SK-N-SH (cell line): ENCODE measurements at regions not wholly inside any gene's neighbourhood (a gene's known extent, or its start where the extent isn't known, plus 50 kb on each side); places are given as distances from the start of the nearest gene placed in this dataset.

Source experiments
- CTCF ChIA-PET: fragments of 300-600, 350-600 bp; formaldehyde crosslinking; extraction: SDS; loops from one replicate; lab custom pipeline; 2021; lab: Yijun Ruan, JAX
- POLR2A ChIA-PET: fragments of 350-600 bp; sonication (Branson Sonifier 250); formaldehyde crosslinking; extraction: SDS; loops from one replicate; lab custom pipeline; 2020; ENCODE audit warnings: antibody characterized with exemption, inconsistent platforms; lab: Yijun Ruan, JAX
- DNase-seq: peaks from one replicate; pipeline ENCODE4 v3.0.0; 2012
- H2AFZ ChIP-seq: fragments of 200-600 bp; sonication (generic); 2 replicates; pipeline ENCODE4 v1.8.1; 2016; ENCODE audit warnings: antibody characterized with exemption, mild to moderate bottlenecking, low read depth
- H3F3A ChIP-seq: fragments of 200-600 bp; sonication (generic); replicated peaks from 2 replicates; pipeline ENCODE3; 2016; ENCODE audit warnings: antibody characterized with exemption, mild to moderate bottlenecking; ENCODE audit not compliant: insufficient read depth
- H3K27ac ChIP-seq, 2 experiments: fragments of 200-500 bp in 1 of 2; fragments of 200-600 bp in 1 of 2; sonication (Bioruptor generic) in 1 of 2; sonication (generic), shearing (Covaris generic) in 1 of 2; 2 replicates each; pipeline versions ENCODE4 v1.5.1 to v1.6.1; 2014 to 2016; ENCODE audit warnings: low read depth in 2 of 2, inconsistent platforms in 1 of 2, low read length in 1 of 2, mild to moderate bottlenecking in 1 of 2, mixed read lengths in 1 of 2
- H3K27me3 ChIP-seq: fragments of 200-600 bp; sonication (generic), shearing (Covaris generic); 2 replicates; pipeline ENCODE4 v1.6.1; 2016; ENCODE audit warnings: mixed run types; ENCODE audit not compliant: insufficient read depth
- H3K36me3 ChIP-seq, 2 experiments: fragments of 200-500 bp in 1 of 2; fragments of 200-600 bp in 1 of 2; sonication (Bioruptor generic) in 1 of 2; sonication (generic) in 1 of 2; replicated peaks in 1 of 2; 2 replicates each; pipeline versions ENCODE3 to v1.5.1; 2014 to 2016; ENCODE audit warnings: low read length in 1 of 2, mild to moderate bottlenecking in 1 of 2; ENCODE audit not compliant: insufficient read depth in 2 of 2, control insufficient read depth in 1 of 2
- H3K4me1 ChIP-seq, 2 experiments: fragments of 200-500 bp in 1 of 2; fragments of 200-600 bp in 1 of 2; sonication (Bioruptor generic) in 1 of 2; sonication (generic), shearing (Covaris generic) in 1 of 2; 2 replicates each; pipeline versions ENCODE4 v1.5.1 to v1.6.1; 2014 to 2016; ENCODE audit warnings: low read depth in 1 of 2, low read length in 1 of 2, mixed run types in 1 of 2; ENCODE audit not compliant: insufficient read depth in 2 of 2, control insufficient read depth in 1 of 2
- H3K4me2 ChIP-seq: fragments of 200-600 bp; sonication (generic), shearing (Covaris generic); 2 replicates; pipeline ENCODE4 v1.6.1; 2017; ENCODE audit warnings: mixed run types
- H3K4me3 ChIP-seq, 2 experiments: fragments of 200-500 bp in 1 of 2; fragments of 200-600 bp in 1 of 2; sonication (Bioruptor generic) in 1 of 2; sonication (generic), shearing (Covaris generic) in 1 of 2; 2 replicates each; pipeline versions ENCODE4 v1.5.1 to v1.8.1; 2014 to 2016; ENCODE audit warnings: low read depth in 2 of 2, inconsistent platforms in 1 of 2, low read length in 1 of 2, mild to moderate bottlenecking in 1 of 2, mixed read lengths in 1 of 2, moderate library complexity in 1 of 2
- H3K79me2 ChIP-seq: fragments of 200-600 bp; sonication (generic); 2 replicates; pipeline ENCODE4 v1.8.1; 2017; ENCODE audit warnings: mild to moderate bottlenecking; ENCODE audit not compliant: insufficient read depth
- H3K9ac ChIP-seq: fragments of 200-600 bp; sonication (generic); 2 replicates; pipeline ENCODE4 v1.6.1; 2017; ENCODE audit warnings: mixed run types
- H3K9me2 ChIP-seq: fragments of 200-600 bp; sonication (generic); 2 replicates; pipeline ENCODE4 v1.6.1; 2017; ENCODE audit warnings: mixed run types
- H3K9me3 ChIP-seq: fragments of 200-600 bp; sonication (generic); 2 replicates; pipeline ENCODE4 v1.6.1; 2017; ENCODE audit warnings: mixed run types, mild to moderate bottlenecking, moderate library complexity
- H4K20me1 ChIP-seq: fragments of 200-600 bp; sonication (generic); 2 replicates; pipeline ENCODE4 v1.6.1; 2017; ENCODE audit warnings: mild to moderate bottlenecking, mixed run types; ENCODE audit not compliant: insufficient read depth
- CHD2 ChIP-seq: fragments of 150-350 bp; IDR thresholded peaks from 2 replicates; pipeline ENCODE4 v1.6.1; 2018; ENCODE audit warnings: low read length; ENCODE audit not compliant: partially characterized antibody
- EP300 ChIP-seq, 2 experiments: IDR thresholded peaks; 2 replicates each; pipeline versions ENCODE4 v1.4.0 to v1.6.1; 2012; ENCODE audit warnings: borderline replicate concordance in 1 of 2, low read depth in 1 of 2, low read length in 1 of 2
- EZH2phosphoT487 ChIP-seq: fragments of 200-600 bp; sonication (generic); IDR thresholded peaks from 2 replicates; pipeline ENCODE4 v1.6.1; 2017; ENCODE audit warnings: low read depth, mixed run types, mild to moderate bottlenecking, antibody characterized with exemption, moderate library complexity, borderline replicate concordance
- FOSL2 ChIP-seq: IDR thresholded peaks from 2 replicates; pipeline ENCODE4 v1.4.0; 2012; ENCODE audit warnings: low read depth, mild to moderate bottlenecking, moderate library complexity, borderline replicate concordance
- FOXJ3 ChIP-seq: sonication (generic); formaldehyde crosslinking; IDR thresholded peaks from 2 replicates; pipeline ENCODE4 v1.5.1; 2020; ENCODE audit warnings: mild to moderate bottlenecking, missing genetic modification reagents
- GABPA ChIP-seq: IDR thresholded peaks from 2 replicates; pipeline ENCODE4 v1.4.0; 2012; ENCODE audit warnings: low read depth, mild to moderate bottlenecking
- JUND ChIP-seq: IDR thresholded peaks from 2 replicates; pipeline ENCODE4 v1.4.0; 2012
- POLR2AphosphoS5 ChIP-seq: IDR thresholded peaks from 2 replicates; pipeline ENCODE4 v1.6.1; 2012; ENCODE audit warnings: low read depth, low read length
- RAD21 ChIP-seq: IDR thresholded peaks from 2 replicates; pipeline ENCODE4 v1.6.1; 2012; ENCODE audit warnings: mild to moderate bottlenecking, low read length
- SMC3 ChIP-seq: IDR thresholded peaks from 2 replicates; pipeline ENCODE4 v1.6.1; 2012; ENCODE audit warnings: low read depth, low read length, improper control_type of control experiment
- TEAD4 ChIP-seq: IDR thresholded peaks from 2 replicates; pipeline ENCODE4 v1.4.0; 2012; ENCODE audit warnings: mild to moderate bottlenecking, borderline replicate concordance; ENCODE audit not compliant: insufficient read depth
- YY1 ChIP-seq: IDR thresholded peaks from 2 replicates; pipeline ENCODE4 v1.4.0; 2012; ENCODE audit warnings: low read depth, mild to moderate bottlenecking
- WGBS: methylation state at CpG from one replicate; pipeline ENCODE4 v1.1.6; 2017; ENCODE audit warnings: low lambda C conversion rate; 5-methylcytosine and 5-hydroxymethylcytosine counted together
- TF ChIP-seq, protein P1 (sequence below): fragments of 150-350 bp; IDR thresholded peaks from 2 replicates; pipeline ENCODE4 v1.6.1; 2016; ENCODE audit warnings: mild to moderate bottlenecking, low read depth, low read length
- TF ChIP-seq, protein P2 (sequence below): fragments of 150-350 bp; IDR thresholded peaks from 2 replicates; pipeline ENCODE4 v1.6.1; 2017; ENCODE audit warnings: antibody characterized with exemption, low read length, low read depth, borderline replicate concordance
- TF ChIP-seq, protein P3 (sequence below): IDR thresholded peaks from 2 replicates; pipeline ENCODE4 v1.6.1; 2012; ENCODE audit warnings: mild to moderate bottlenecking, low read depth, low read length, moderate library complexity
- TF ChIP-seq, protein P4 (sequence below): IDR thresholded peaks from 2 replicates; pipeline ENCODE4 v1.4.0; 2012; ENCODE audit warnings: low read depth, borderline replicate concordance

DNA sequence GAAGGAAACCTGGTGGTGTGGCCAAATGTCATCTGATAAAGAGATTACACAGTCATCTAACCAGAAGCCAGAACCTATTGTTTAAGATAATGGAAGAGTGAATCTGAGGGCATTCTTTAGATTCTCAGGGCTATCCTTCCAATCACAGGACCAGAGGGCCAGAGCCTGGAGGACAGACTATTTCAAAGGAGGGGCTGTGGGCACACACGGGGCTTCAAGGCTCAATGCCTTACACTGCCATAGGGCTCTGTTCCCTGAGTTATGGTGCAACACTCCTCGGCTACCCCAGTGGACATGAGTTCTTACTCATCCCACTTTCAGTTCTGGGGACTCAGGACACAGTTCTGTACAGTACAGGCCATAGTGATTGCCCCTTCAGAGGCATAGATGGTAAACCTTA, 343.9 kb upstream of the ALCAM start:
- DNase-seq = no peak
- no peak overlapping the region for H3K9ac ChIP-seq
- no peaks in the 10 kb centered on the region for H3K4me1 ChIP-seq
- POLR2A ChIA-PET = no interaction called here
- no CpG with 5 or more reads among the region's 2 CpGs for WGBS
- no peak overlapping the region for H3K4me3 ChIP-seq
- H3K27me3 ChIP-seq = no peaks in the 10 kb centered on the region
- H3K36me3 ChIP-seq = no peaks in the 10 kb centered on the region
- H3K9me3 ChIP-seq = no peaks in the 10 kb centered on the region
- no peak overlapping the region for H2AFZ ChIP-seq
- H3K79me2 ChIP-seq = no peaks in the 10 kb centered on the region
- H3F3A ChIP-seq = no peaks in the 10 kb centered on the region
- H3K27ac ChIP-seq = no peak overlapping the region
- H4K20me1 ChIP-seq = no peaks in the 10 kb centered on the region
- TF ChIP-seq FOSL2 = no peak
- TF ChIP-seq EZH2phosphoT487 = no peak
- no peak for TF ChIP-seq TEAD4
- no peak for TF ChIP-seq EP300 (IDR thresholded peaks at IDR 0.05; ENCODE audit: borderline replicate concordance in 1 of 2, low read depth in 1 of 2, low read length in 1 of 2)
- TF ChIP-seq RAD21 = no peak
- TF ChIP-seq FOXJ3 (CRISPR knock-in tag) = no peak
- TF ChIP-seq, protein P1, sequence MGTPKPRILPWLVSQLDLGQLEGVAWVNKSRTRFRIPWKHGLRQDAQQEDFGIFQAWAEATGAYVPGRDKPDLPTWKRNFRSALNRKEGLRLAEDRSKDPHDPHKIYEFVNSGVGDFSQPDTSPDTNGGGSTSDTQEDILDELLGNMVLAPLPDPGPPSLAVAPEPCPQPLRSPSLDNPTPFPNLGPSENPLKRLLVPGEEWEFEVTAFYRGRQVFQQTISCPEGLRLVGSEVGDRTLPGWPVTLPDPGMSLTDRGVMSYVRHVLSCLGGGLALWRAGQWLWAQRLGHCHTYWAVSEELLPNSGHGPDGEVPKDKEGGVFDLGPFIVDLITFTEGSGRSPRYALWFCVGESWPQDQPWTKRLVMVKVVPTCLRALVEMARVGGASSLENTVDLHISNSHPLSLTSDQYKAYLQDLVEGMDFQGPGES = no peak
- TF ChIP-seq CHD2 = no peak
- TF ChIP-seq, protein P2, sequence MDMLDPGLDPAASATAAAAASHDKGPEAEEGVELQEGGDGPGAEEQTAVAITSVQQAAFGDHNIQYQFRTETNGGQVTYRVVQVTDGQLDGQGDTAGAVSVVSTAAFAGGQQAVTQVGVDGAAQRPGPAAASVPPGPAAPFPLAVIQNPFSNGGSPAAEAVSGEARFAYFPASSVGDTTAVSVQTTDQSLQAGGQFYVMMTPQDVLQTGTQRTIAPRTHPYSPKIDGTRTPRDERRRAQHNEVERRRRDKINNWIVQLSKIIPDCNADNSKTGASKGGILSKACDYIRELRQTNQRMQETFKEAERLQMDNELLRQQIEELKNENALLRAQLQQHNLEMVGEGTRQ = no peak
- TF ChIP-seq SMC3 = no peak
- TF ChIP-seq, protein P3, sequence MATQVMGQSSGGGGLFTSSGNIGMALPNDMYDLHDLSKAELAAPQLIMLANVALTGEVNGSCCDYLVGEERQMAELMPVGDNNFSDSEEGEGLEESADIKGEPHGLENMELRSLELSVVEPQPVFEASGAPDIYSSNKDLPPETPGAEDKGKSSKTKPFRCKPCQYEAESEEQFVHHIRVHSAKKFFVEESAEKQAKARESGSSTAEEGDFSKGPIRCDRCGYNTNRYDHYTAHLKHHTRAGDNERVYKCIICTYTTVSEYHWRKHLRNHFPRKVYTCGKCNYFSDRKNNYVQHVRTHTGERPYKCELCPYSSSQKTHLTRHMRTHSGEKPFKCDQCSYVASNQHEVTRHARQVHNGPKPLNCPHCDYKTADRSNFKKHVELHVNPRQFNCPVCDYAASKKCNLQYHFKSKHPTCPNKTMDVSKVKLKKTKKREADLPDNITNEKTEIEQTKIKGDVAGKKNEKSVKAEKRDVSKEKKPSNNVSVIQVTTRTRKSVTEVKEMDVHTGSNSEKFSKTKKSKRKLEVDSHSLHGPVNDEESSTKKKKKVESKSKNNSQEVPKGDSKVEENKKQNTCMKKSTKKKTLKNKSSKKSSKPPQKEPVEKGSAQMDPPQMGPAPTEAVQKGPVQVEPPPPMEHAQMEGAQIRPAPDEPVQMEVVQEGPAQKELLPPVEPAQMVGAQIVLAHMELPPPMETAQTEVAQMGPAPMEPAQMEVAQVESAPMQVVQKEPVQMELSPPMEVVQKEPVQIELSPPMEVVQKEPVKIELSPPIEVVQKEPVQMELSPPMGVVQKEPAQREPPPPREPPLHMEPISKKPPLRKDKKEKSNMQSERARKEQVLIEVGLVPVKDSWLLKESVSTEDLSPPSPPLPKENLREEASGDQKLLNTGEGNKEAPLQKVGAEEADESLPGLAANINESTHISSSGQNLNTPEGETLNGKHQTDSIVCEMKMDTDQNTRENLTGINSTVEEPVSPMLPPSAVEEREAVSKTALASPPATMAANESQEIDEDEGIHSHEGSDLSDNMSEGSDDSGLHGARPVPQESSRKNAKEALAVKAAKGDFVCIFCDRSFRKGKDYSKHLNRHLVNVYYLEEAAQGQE = no peak
- no peak for TF ChIP-seq JUND
- no peak overlapping the region for H3K4me2 ChIP-seq
- CTCF ChIA-PET = no interaction called here
- H3K9me2 ChIP-seq = no peaks in the 10 kb centered on the region

DNA sequence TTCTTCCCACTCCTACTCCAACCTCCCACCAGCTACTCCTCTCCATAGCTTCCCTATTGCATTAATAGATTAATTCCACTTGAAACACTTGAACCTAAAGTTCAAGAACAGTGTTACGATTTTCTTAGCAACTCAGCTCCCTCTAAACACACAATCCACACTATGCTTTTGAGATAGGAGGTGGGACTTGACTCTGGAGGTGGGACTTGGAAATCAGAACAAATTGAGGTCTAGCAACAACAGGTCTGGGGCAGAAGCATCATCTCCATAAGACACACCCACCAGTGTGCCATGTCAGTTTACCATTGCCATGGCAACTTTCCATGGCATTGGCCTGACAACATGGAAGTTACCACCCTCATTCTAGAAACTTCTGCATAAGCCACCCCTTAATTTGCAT, 336.5 kb upstream of the ALCAM start:
- no peaks in the 10 kb centered on the region; the same call in 1 of the 2 replicates for H3K9me2 ChIP-seq
- H3K36me3 ChIP-seq = no peaks in the 10 kb centered on the region
- H3K9me3 ChIP-seq = no peaks in the 10 kb centered on the region
- H2AFZ ChIP-seq = no peak overlapping the region
- DNase-seq = no peak
- POLR2A ChIA-PET = no interaction called here
- H3K4me2 ChIP-seq = no peak overlapping the region
- no peaks in the 10 kb centered on the region for H3K79me2 ChIP-seq
- H3K27ac ChIP-seq = no peak overlapping the region
- no peak overlapping the region for H3K9ac ChIP-seq
- no peaks in the 10 kb centered on the region for H3K27me3 ChIP-seq
- CTCF ChIA-PET = interaction anchor here (1.4 kb wide), 1 partner anchor 10 kb away, joined by 3 read pairs; no protein-coding TSS in a partner anchor
- no peaks in the 10 kb centered on the region for H3K4me1 ChIP-seq
- H3F3A ChIP-seq = no peaks in the 10 kb centered on the region
- no peaks in the 10 kb centered on the region for H4K20me1 ChIP-seq
- 71% methylated on average over 1 of the region's 1 CpG for WGBS
- H3K4me3 ChIP-seq = no peak overlapping the region
- TF ChIP-seq CHD2 = no peak
- no peak for TF ChIP-seq FOXJ3 (CRISPR knock-in tag)
- TF ChIP-seq FOSL2 = no peak
- no peak for TF ChIP-seq YY1
- TF ChIP-seq GABPA = no peak
- TF ChIP-seq, protein P1 = no peak
- no peak for TF ChIP-seq POLR2AphosphoS5
- TF ChIP-seq, protein P4, sequence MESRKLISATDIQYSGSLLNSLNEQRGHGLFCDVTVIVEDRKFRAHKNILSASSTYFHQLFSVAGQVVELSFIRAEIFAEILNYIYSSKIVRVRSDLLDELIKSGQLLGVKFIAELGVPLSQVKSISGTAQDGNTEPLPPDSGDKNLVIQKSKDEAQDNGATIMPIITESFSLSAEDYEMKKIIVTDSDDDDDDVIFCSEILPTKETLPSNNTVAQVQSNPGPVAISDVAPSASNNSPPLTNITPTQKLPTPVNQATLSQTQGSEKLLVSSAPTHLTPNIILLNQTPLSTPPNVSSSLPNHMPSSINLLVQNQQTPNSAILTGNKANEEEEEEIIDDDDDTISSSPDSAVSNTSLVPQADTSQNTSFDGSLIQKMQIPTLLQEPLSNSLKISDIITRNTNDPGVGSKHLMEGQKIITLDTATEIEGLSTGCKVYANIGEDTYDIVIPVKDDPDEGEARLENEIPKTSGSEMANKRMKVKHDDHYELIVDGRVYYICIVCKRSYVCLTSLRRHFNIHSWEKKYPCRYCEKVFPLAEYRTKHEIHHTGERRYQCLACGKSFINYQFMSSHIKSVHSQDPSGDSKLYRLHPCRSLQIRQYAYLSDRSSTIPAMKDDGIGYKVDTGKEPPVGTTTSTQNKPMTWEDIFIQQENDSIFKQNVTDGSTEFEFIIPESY = no peak
